ENCODE measurements at regions not wholly inside any gene's neighbourhood (a gene's known extent, or its start where the extent isn't known, plus 50 kb on each side); places are given as distances from the start of the nearest gene placed in this dataset.

DNA sequence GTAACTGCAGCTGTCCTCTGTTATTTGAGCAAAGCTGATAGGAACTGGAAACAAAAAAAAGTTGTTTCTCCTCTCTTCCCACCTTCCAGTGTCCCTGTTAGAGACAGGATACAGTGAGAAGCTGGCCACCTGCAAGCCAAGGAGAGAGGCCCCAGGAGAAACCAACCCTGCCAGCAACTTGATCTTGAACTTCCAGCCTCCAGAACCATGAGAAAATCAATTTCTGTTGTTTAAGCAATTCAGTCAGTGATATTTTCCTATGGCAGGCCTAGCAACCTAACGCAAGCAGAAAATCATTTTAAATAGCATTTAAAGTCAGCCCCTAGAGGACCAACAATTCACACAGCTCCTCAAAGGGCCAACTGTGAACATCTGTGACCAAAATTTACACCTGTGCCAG, 291.3 kb downstream of the OXSM start:
- POLR2A ChIA-PET, result no interaction called here
- CTCF ChIA-PET, result interaction anchor here (1.2 to 1.3 kb wide), 2 partner anchors 16 to 18 kb away, joined by 3 read pairs; no protein-coding TSS in a partner anchor
- no peak for TF ChIP-seq CTCF (IDR thresholded peaks at IDR 0.05; ENCODE audit: control extremely low read depth, extremely low read depth, low read depth, missing control alignments)
- no peak for DNase-seq (ENCODE audit: extremely low spot score)

- ChIA-PET CTCF (interaction anchor here (1.2 to 1.3 kb wide), 2 partner anchors 16 to 17 kb away, joined by 3 read pairs; no protein-coding TSS in a partner anchor), POLR2A (no interaction called here)
- no peak for TF ChIP-seq CTCF (IDR thresholded peaks at IDR 0.05; ENCODE audit: control extremely low read depth, extremely low read depth, low read depth, missing control alignments)
- no peak for DNase-seq (ENCODE audit: extremely low spot score)
Observed at GRCh38 chr3:26081806-26082205, 291.9 kb downstream of the OXSM start.

DNA sequence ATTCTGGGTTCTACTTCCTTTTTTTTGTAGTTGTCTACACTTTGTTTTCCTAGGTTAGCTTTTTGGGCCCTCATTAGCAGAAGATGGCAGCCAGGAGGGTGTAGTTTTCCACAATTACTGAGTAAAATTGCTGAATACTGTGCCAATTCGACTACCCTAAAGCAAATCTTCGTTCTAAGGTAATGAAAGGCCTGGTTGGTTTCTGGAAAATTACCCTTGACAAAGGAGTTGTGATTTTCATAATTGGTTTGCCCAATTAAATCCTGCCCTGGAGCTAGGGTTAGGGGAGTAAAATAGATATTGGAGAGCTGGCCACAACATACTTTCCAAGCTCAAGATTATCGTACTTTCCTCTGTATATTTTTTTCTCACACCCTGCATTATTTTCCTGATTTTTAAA, 293.0 kb downstream of the OXSM start:
- ChIA-PET POLR2A (no interaction called here), CTCF (no interaction called here)
- no peak for TF ChIP-seq CTCF (IDR thresholded peaks at IDR 0.05; ENCODE audit: control extremely low read depth, extremely low read depth, low read depth, missing control alignments)
- DNase-seq (ENCODE audit: extremely low spot score), result no peak

DNA sequence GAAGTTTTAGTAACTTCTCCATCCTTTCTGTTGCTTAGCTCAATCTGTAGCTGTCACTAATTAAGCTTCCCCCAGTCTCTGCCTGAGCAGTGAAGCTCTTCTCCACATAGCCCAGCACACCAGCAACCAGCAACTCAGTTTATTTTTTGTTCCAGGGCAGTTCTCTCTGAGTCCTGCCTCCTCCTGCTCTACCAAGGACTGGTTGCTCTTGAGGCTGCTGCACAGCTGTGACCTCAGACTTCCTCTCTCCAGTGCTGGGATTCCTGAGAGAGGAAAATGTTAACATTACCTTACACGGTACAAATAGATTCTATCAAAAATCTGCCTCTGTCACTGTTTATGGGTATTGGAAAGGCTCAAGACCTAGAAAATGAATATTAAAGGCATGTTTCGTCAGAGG, 294.7 kb downstream of the OXSM start:
- ChIA-PET CTCF (interaction anchor here (0.9 to 1.6 kb wide), 2 partner anchors 9 to 16 kb away, joined by 4 to 5 read pairs; no protein-coding TSS in a partner anchor), POLR2A (interaction anchor here (0.6 kb wide), 1 partner anchor 27 kb away, joined by 3 read pairs; no protein-coding TSS in a partner anchor)
- no peak for TF ChIP-seq CTCF (IDR thresholded peaks at IDR 0.05; ENCODE audit: control extremely low read depth, extremely low read depth, low read depth, missing control alignments)
- no peak for DNase-seq (ENCODE audit: extremely low spot score)

- TF ChIP-seq CTCF (IDR thresholded peaks at IDR 0.05; ENCODE audit: control extremely low read depth, extremely low read depth, low read depth, missing control alignments), result no peak
- ChIA-PET CTCF (interaction anchor here (0.9 kb wide), 1 partner anchor 12 kb away, joined by 3 read pairs; no protein-coding TSS in a partner anchor), POLR2A (no interaction called here)
- DNase-seq (ENCODE audit: extremely low spot score), result no peak
Observed at GRCh38 chr3:26087751-26088150, 297.9 kb downstream of the OXSM start.

DNA sequence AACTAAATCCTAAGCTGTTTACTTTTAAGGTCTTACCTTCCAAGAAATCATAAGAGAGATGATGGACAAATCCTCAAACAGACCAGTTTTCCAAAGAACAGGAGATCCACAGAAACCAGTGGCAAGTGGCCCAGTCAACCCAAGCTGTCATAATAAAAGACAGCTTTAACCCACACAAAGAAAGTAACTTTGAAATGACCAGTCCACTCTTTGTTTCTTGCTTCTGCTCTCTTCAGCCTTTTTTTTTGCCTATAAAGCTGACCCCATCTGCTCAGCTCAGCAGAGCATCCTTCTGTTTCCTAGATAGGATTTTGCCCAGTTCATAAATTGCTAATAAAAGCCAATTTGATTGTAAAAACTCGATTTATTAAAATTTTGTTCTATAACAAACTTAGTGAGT, 299.4 kb downstream of the OXSM start:
- ChIA-PET POLR2A (no interaction called here), CTCF (interaction anchor here (0.9 to 1.1 kb wide), 2 partner anchors 12 to 17 kb away, joined by 3 read pairs; no protein-coding TSS in a partner anchor)
- TF ChIP-seq CTCF (IDR thresholded peaks at IDR 0.05; ENCODE audit: control extremely low read depth, extremely low read depth, low read depth, missing control alignments), result no peak
- DNase-seq (ENCODE audit: extremely low spot score), result no peak
